GM18520 (cell line): ENCODE measurements at regions not wholly inside any gene's neighbourhood (a gene's known extent, or its start where the extent isn't known, plus 50 kb on each side); places are given as distances from the start of the nearest gene placed in this dataset.

ENCODE experiments used
- ATAC-seq: cut with Tn5 transposase; IDR thresholded peaks from one replicate; pipeline ENCODE4 v1.9.1; 2021; ENCODE audit not compliant: unreplicated experiment

DNA sequence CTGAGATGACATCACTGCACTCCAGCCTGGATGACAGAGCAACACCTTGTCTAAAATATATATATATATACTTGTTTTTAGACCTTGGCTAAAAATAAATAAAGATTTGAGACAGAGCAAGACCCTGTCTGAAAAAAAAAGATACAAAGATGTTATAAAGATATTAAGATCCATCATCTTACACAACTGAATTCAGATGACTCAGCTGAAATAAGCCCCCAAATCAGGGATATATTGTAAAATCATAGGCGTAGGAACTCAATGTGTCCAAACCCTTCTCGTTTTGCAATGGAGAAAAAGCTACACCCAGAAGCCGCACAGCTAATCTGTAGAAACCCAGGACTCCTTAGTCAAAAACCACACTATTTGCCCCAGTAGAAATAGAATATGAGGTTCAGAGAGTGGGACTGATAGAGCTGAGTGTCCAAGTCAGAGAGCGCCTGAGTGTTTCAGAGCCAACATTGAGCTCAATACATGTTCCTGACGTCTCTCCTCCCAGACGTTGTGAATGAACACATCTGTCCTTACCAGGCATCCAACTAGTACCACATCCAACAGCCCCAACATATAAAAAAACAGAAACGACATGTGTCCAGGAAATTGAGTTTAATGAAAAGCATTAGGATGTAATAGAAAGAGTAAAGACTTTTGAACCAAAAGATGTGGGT lies 207.9 kb upstream of the BLID start:
- ATAC-seq: no peak

GRCh38 chr11:122322329-122322728 lies 206.3 kb upstream of the BLID start:
- ATAC-seq: no peak

DNA sequence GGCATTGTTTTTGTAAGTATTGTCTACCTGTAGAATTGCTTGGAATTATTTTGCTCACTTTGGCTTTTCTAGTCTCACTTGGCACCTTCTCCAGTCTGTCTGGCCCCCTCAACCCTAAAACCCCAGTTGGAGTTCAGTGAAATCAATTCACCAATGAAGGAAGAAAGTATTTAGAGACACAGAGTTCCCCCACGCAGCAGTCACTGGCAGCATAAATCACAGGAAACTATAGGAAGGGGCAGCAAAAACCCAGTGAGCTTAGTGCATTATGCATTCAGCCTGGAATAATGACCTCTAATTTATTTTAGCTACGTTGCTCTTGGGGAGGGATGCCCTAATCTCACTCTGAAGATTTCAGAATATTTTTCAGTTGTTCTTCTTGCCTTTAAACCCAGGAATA lies 204.7 kb upstream of the BLID start:
- no peak for ATAC-seq

DNA sequence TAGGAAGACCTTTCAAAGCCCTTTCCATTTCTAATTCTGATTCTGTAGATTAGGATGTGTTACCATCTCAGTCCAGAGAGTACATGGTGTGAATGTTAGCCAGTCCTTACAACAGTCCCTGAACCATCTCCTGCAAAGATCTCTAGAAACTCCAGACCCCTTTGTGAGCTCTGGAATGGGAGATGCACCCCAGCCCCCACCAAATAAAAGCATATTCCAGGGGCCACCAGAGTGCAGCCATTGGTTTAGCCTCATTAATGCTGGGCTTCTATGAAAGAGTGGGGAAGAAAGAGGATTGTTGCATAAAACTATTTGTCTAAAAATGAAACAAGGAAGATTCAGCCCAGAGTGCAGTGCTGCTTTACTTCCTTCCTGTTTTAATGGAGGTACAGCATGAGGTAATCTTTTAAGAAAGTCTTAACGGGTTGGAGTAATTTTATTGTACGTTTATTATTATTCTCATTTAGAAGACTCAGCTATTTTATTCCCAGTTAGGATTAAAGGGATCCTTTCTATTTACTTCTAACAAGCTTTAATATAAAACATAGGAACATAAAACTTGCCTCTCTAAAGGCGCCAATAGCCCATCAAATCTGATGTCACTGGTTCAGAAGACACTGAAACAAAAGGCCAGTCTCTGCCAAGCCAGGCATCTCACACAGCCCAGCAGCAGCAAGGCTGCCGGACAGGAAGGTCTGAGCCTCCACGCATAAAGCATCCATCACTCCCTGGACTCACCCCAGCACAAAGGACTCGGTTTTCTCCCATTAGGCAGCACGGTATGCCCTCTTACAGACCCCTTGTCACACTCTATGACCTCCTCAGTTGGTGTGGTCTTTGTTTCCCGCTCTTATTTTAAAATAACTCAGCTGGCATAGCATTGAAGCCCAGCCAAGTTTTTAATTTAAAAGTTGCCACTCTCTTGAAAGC lies 203.9 kb upstream of the BLID start:
- ATAC-seq: no peak

- ATAC-seq: no peak
These were observed 203.1 kb upstream of the BLID start for GRCh38 chr11:122319085-122319484.

DNA sequence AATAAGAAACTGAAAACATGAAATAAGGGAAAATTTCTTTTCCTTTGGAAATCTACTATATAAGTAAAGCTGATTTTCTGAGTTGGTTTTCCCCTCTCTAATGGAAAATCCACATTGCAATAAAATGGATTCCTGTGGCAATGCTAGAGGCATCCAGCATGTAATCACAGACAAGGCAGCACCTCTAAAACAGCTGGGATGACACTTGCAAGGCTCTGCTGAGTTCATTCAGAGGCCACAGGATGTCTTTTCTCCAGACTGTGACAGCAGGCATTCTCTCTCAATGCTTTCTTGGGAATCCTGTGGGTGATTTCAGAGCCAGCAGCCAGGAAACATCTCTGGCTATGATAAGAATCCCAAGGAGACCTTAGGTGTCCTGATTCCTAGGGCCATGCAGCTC lies 201.3 kb upstream of the BLID start:
- ATAC-seq: no peak

DNA sequence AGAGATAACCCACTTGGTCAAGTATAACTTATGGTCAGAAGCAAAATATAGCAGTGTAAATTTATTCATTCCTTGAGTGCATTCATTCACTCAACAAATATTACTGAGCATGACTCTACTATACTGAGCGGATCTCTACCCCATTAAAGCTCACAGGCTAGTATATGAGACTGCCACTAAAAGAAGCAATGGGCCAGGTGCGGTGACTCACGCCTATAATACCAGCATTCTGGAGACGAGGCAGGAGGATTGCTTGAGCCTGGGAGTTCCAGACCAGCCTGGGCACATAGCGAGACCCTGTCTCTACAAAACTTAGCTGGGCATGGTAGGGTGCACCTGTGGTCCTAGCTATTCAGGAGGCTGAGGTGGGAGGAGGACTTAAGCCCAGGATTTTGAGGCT lies 197.6 kb upstream of the BLID start:
- no peak for ATAC-seq

DNA sequence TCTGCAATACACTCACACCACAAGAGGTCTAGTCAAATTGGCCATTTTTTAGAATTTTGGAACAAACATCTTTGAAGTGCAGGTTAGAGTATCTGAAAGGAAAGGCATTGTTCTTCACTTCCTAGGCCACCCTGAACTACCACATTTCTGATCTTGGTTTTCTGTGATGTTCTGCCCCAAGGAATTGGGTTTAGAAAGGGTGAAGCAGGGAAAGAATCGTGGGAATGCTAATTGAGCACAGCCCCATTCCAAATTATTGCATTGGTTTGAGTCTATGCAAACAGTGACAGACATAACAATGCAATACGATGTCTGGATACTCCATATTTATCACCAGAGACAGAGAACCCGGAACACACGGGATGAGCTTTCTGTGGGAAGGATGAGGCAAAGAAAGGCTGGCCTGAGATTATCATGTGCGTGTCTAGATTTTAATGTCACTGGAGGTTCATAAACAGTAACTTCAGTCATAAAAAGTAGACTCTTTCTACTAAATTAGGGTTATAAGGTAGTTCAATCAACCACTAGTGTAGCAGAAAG lies 195.3 kb upstream of the BLID start:
- ATAC-seq: no peak

DNA sequence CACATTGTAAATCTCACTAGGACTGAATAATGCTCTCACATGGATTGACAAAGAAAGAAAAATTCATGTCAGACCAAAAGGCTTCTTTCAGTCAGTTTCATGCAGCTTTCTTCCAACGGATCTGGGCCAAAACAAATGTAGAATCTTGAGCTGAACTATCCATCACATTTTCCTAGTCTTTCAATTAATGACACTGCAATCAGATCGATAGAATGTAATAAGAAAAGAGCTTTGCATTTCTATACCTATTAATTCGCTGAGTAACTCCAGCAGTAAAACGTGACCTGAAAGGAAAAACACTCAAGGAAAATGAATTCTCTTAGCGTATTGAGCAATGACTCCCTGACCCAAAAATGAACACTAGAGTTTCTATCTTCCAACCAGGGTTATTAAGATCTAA lies 194.8 kb upstream of the BLID start:
- ATAC-seq: no peak

GRCh38 chr11:122309262-122309925 lies 193.4 kb upstream of the BLID start:
- no peak for ATAC-seq

DNA sequence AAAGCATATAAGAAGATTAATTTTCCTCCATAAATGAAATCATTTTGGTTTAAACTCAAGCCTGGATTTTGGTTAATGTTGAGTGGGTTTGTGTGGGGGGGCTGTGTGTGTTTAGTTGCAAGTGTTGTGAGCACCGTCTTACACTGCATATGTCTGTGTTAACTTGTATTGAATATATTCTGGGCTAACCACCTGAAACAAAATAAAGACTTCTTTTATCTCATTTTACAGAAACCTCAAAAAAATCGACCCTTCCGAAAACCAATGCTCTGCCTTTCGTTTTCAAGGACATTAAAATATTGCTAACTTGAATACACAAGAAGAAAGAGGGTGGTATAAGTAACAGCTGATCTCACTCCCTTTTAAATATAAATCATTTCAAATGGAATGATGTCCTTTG lies 192.2 kb upstream of the BLID start:
- no peak for ATAC-seq

DNA sequence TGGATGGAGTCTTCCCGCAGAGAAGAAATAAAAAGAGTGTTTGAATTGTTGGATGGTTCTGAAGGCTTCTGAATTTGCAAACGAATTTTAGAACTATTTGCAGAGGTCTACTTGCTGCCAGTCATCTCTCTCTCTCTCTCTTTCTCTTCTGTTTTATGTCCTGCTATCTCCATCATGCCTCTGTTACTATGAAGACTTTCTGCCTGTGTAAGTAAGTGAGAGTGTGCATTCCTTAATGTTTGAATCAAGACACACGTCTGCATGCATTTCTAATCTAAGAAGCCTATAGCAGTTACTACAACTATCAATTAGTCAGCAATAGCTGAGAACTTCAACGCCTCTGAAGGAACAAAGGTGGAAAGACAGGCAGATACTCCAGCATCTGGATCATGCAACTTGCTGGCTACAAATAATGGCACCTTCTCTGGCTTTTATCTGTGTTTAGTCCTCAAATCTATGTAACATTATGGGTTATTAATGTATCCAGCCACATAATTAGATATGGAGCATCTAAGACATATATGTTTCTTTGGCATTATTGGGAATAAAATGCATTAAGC lies 191.5 kb upstream of the BLID start:
- ATAC-seq: no peak

- no peak for ATAC-seq
These were observed 190.9 kb upstream of the BLID start for GRCh38 chr11:122306831-122307391.

DNA sequence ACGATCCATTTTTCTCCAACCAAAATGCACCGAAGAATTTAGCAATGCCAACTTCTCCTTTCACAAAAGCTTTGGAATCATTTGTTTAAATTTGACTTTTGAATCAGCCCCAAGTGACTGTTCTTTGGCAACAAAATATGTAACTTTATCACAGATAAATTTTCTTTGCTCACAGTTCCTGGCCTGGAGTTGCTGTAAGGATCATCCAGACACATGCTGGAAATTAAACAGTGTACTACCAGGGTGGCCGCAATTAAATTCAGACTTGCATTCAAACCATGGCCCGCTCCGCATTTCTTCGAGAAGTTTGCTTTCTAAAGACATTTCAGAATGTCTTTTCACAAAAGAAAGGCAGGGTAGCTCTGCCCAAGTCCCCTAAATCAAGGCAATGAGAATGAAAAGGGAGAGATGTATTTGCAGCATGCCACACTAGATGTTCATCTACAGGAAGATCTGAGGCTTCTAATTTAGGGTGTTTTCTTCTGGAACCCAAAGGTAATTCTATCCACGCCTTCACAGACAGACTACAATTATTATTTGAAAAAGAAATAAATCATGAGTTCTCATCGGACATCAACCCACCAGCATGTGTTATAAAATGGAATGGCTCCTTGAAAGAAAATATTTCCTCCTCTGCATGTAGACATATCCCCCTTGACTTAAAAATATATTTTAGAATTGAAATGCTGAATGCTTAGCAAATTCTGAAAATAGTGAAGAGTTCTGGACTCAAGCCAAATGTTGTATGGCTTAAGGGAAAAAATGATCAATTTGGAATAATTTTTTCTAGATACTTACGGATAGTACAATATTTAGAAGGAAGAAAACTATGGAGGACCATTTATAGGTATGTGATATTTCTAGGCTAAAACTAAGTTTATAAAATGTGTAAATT lies 189.7 kb upstream of the BLID start:
- no peak for ATAC-seq

DNA sequence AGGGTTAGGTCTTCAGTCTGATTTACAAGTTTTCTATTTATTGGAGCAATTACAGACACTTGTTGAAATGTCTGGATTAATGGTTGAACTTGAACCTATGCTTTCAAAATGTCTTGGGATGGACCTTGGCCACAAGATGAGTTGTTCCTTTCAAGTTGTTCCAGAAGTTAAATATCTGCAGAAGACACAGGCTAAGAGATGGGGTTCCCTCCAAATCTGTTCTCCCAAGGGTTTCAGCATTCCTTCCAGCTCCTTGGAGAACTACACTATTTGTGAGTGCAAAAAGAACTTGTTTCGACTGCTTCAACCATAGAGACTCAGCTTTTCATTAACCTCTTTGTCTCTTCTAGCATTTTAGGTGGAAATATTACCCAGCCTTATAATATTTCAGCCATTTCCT lies 189.0 kb upstream of the BLID start:
- ATAC-seq: no peak

- no peak for ATAC-seq
These were observed 188.3 kb upstream of the BLID start for GRCh38 chr11:122304306-122304705.

DNA sequence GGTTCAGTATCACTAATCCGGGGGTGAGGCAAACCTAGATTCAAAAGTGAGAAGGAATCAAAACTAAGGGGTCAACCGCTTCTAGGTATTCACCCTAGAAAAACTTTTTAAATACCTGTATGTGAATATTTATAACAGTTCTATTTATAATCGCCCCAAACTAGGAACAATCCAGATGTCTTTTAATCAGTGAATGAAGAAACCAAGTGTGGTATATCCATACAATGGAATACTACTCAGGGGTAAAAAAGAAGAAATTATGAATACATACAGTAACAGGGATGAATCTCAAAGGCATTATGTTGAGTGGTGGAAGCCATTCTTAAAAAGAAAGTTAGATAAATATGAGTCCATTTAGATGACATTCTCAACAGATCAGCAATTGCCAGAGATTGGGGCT lies 178.0 kb upstream of the BLID start:
- ATAC-seq: no peak

DNA sequence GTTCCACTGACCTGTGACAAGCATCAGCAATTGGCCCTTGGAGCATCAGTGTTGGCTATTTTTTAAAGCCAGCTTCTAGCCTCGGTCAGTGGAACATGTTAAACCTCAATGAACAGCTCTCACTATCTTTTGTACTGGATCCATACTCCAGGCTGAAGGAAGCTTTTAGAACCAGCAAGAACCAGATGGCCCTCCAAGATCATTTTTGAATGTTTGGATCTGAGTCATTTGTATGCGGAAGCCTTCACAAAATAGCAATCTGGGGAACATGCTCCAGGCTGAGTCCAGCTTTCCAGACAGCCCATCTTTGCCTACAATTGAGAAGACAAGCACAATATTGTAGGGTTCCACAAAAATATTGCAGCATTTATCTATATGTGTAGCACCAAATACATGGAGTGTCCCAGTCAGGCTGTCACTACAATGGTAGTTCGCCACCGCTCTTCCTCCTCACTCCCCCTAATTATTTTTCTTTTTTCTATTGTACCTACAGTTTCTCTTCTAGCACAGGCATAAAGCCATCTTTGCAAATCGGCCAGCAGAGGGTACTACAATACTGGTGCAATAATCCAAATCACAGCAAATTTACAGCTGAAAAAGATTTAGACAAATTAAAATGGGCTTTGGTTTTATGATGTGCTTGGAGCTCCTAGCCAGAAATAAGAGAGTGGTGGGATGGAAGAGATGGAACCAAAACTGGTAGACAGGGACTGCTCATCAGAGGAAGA lies 177.4 kb upstream of the BLID start:
- ATAC-seq: no peak

GRCh38 chr11:122287401-122287800 lies 171.4 kb upstream of the BLID start:
- ATAC-seq: no peak
